22Rv1 (cell line): ENCODE measurements at regions not wholly inside any gene's neighbourhood (a gene's known extent, or its start where the extent isn't known, plus 50 kb on each side); places are given as distances from the start of the nearest gene placed in this dataset.

ENCODE experiments used
- CTCF ChIP-seq: fragments of 450-650 bp; IDR thresholded peaks from 2 replicates; pipeline ENCODE4 v1.5.1; 2017; ENCODE audit warnings: mild to moderate bottlenecking
- ZFX ChIP-seq: fragments of 450-650 bp; IDR thresholded peaks from 2 replicates; pipeline ENCODE4 v1.6.1; 2017; ENCODE audit warnings: antibody characterized with exemption, borderline replicate concordance

GRCh38 chr2:128412181-128412871 lies 93.7 kb upstream of the HS6ST1 start:
- TF ChIP-seq CTCF (no peak), ZFX (no peak)
